ENCODE measurements at regions not wholly inside any gene's neighbourhood (a gene's known extent, or its start where the extent isn't known, plus 50 kb on each side); places are given as distances from the start of the nearest gene placed in this dataset.

GRCh38 chr15:70588613-70589012, 174.7 kb downstream of the UACA start:
- TF ChIP-seq CTCF (IDR thresholded peaks at IDR 0.05) = no peak
- TF ChIP-seq POLR2AphosphoS5 (IDR thresholded peaks at IDR 0.05) = no peak
